ENCODE measurements at regions not wholly inside any gene's neighbourhood (a gene's known extent, or its start where the extent isn't known, plus 50 kb on each side); places are given as distances from the start of the nearest gene placed in this dataset.

- TF ChIP-seq, protein P1, sequence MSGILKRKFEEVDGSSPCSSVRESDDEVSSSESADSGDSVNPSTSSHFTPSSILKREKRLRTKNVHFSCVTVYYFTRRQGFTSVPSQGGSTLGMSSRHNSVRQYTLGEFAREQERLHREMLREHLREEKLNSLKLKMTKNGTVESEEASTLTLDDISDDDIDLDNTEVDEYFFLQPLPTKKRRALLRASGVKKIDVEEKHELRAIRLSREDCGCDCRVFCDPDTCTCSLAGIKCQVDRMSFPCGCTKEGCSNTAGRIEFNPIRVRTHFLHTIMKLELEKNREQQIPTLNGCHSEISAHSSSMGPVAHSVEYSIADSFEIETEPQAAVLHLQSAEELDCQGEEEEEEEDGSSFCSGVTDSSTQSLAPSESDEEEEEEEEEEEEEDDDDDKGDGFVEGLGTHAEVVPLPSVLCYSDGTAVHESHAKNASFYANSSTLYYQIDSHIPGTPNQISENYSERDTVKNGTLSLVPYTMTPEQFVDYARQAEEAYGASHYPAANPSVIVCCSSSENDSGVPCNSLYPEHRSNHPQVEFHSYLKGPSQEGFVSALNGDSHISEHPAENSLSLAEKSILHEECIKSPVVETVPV (CRISPR knock-in tag; IDR thresholded peaks at IDR 0.05): no peak
- TF ChIP-seq, protein P2, sequence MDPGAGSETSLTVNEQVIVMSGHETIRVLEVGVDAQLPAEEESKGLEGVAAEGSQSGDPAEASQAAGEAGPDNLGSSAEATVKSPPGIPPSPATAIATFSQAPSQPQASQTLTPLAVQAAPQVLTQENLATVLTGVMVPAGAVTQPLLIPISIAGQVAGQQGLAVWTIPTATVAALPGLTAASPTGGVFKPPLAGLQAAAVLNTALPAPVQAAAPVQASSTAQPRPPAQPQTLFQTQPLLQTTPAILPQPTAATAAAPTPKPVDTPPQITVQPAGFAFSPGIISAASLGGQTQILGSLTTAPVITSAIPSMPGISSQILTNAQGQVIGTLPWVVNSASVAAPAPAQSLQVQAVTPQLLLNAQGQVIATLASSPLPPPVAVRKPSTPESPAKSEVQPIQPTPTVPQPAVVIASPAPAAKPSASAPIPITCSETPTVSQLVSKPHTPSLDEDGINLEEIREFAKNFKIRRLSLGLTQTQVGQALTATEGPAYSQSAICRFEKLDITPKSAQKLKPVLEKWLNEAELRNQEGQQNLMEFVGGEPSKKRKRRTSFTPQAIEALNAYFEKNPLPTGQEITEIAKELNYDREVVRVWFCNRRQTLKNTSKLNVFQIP (CRISPR knock-in tag; IDR thresholded peaks at IDR 0.05; ENCODE audit: borderline replicate concordance, low read depth): no peak
- TF ChIP-seq ESRRG (CRISPR knock-in tag; IDR thresholded peaks at IDR 0.05): no peak
- TF ChIP-seq TOX (CRISPR knock-in tag; IDR thresholded peaks at IDR 0.05; ENCODE audit: borderline replicate concordance): no peak
- TF ChIP-seq ZNF70 (CRISPR knock-in tag; IDR thresholded peaks at IDR 0.05): no peak
- TF ChIP-seq TCF4 (CRISPR knock-in tag; IDR thresholded peaks at IDR 0.05; ENCODE audit: borderline replicate concordance): no peak
Measured at GRCh38 chr1:18045203-18045602, 62.4 kb upstream of the IGSF21 start (continued).

DNA sequence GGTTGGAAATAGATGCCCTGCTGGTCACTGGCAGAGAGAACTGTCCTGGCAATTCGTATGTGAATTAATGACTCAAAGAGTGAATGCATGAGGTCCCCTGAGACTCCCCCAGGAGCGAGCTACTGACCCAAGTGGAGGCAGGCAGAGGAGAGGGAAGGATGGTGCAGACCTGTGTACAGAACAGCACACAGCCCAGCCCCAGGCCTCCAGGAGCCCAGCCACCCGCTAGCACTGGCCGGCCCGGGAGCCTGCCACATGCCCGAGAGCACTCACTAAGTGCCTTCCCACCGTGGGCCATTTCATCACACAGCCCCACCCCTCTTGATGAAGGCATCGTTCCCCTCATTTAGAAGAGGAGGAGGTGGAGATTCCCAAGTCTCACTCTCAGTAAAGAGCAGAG, 62.0 kb upstream of the IGSF21 start:
- ATAC-seq: no peak
- TF ChIP-seq ZNF70 (CRISPR knock-in tag; IDR thresholded peaks at IDR 0.05) (no peak), ESRRG (CRISPR knock-in tag; IDR thresholded peaks at IDR 0.05) (no peak), CREB5 (CRISPR knock-in tag; IDR thresholded peaks at IDR 0.05; ENCODE audit: low read depth) (no peak), SNAI2 (CRISPR knock-in tag; IDR thresholded peaks at IDR 0.05) (no peak), TOX (CRISPR knock-in tag; IDR thresholded peaks at IDR 0.05; ENCODE audit: borderline replicate concordance) (no peak), ISL1 (CRISPR knock-in tag; IDR thresholded peaks at IDR 0.05) (no peak), GLIS3 (CRISPR knock-in tag; IDR thresholded peaks at IDR 0.05) (no peak), BACH2 (CRISPR knock-in tag; IDR thresholded peaks at IDR 0.05; ENCODE audit: borderline replicate concordance) (no peak), PPARA (CRISPR knock-in tag; IDR thresholded peaks at IDR 0.05; ENCODE audit: borderline replicate concordance) (no peak), ZC3H10 (CRISPR knock-in tag; IDR thresholded peaks at IDR 0.05) (no peak), OSR1 (CRISPR knock-in tag; IDR thresholded peaks at IDR 0.05) (no peak), ZFP3 (CRISPR knock-in tag; IDR thresholded peaks at IDR 0.05) (no peak), CSDC2 (CRISPR knock-in tag; IDR thresholded peaks at IDR 0.05) (no peak), ZNF8 (CRISPR knock-in tag; IDR thresholded peaks at IDR 0.05) (no peak), ARNTL (CRISPR knock-in tag; IDR thresholded peaks at IDR 0.05; ENCODE audit: borderline replicate concordance, low read depth) (no peak), ZNF565 (CRISPR knock-in tag; conservative IDR thresholded peaks at IDR 0.05; ENCODE audit: low read depth) (no peak), TCF4 (CRISPR knock-in tag; IDR thresholded peaks at IDR 0.05; ENCODE audit: borderline replicate concordance) (no peak)
- TF ChIP-seq, protein P3, sequence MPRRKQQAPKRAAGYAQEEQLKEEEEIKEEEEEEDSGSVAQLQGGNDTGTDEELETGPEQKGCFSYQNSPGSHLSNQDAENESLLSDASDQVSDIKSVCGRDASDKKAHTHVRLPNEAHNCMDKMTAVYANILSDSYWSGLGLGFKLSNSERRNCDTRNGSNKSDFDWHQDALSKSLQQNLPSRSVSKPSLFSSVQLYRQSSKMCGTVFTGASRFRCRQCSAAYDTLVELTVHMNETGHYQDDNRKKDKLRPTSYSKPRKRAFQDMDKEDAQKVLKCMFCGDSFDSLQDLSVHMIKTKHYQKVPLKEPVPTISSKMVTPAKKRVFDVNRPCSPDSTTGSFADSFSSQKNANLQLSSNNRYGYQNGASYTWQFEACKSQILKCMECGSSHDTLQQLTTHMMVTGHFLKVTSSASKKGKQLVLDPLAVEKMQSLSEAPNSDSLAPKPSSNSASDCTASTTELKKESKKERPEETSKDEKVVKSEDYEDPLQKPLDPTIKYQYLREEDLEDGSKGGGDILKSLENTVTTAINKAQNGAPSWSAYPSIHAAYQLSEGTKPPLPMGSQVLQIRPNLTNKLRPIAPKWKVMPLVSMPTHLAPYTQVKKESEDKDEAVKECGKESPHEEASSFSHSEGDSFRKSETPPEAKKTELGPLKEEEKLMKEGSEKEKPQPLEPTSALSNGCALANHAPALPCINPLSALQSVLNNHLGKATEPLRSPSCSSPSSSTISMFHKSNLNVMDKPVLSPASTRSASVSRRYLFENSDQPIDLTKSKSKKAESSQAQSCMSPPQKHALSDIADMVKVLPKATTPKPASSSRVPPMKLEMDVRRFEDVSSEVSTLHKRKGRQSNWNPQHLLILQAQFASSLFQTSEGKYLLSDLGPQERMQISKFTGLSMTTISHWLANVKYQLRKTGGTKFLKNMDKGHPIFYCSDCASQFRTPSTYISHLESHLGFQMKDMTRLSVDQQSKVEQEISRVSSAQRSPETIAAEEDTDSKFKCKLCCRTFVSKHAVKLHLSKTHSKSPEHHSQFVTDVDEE (CRISPR knock-in tag; IDR thresholded peaks at IDR 0.05): no peak
- TF ChIP-seq, protein P2 (CRISPR knock-in tag; IDR thresholded peaks at IDR 0.05; ENCODE audit: borderline replicate concordance, low read depth): no peak
- TF ChIP-seq, protein P1 (CRISPR knock-in tag; IDR thresholded peaks at IDR 0.05): no peak
